Body of pancreas (tissue), 4 donors: ENCODE measurements at regions not wholly inside any gene's neighbourhood (a gene's known extent, or its start where the extent isn't known, plus 50 kb on each side); places are given as distances from the start of the nearest gene placed in this dataset.

Experiments used
- ATAC-seq: fragments of 150-250 bp; one replicate; pipeline ENCODE4 v1.9.1; 2016
- DNase-seq, 4 donors: peaks; one replicate each; pipeline ENCODE4 v3.0.0-alpha.2; 2019
- H3K27ac ChIP-seq, 4 donors: fragments of 200-600 bp; sonication (generic); 1 replicate in 3 of 4; 2 replicates in 1 of 4; pipeline versions ENCODE4 v1.5.1 to v1.6.1; 2016 to 2019; ENCODE audit warnings: mild to moderate bottlenecking in 1 of 4, mixed read lengths in 1 of 4, moderate library complexity in 1 of 4
- H3K27me3 ChIP-seq, 2 donors: fragments of 200-600 bp; sonication (generic); one replicate each; pipeline ENCODE4 v1.6.0; 2016; ENCODE audit warnings: mild to moderate bottlenecking in 1 of 2
- H3K36me3 ChIP-seq, 2 donors: fragments of 200-600 bp; sonication (generic); replicated peaks in 1 of 2; 2 replicates each; pipeline ENCODE4 v1.5.1; 2016; ENCODE audit warnings: low read depth in 2 of 2; ENCODE audit not compliant: insufficient read depth in 1 of 2
- H3K4me1 ChIP-seq: fragments of 200-600 bp; sonication (generic); one replicate; pipeline ENCODE4 v1.6.0; 2016
- H3K4me3 ChIP-seq, 2 donors: fragments of 200-600 bp; sonication (generic); 1 replicate in 1 of 2; 2 replicates in 1 of 2; pipeline ENCODE4 v1.5.1; 2016 to 2019
- H3K9me3 ChIP-seq, 3 donors: fragments of 200-600 bp; sonication (generic); 1 replicate in 2 of 3; 2 replicates in 1 of 3; pipeline ENCODE4 v1.5.1; 2016
- POLR2A ChIP-seq, 3 donors: fragments of 450-650 bp; IDR thresholded peaks; one replicate each; pipeline ENCODE4 v1.6.1; 2016; ENCODE audit warnings: antibody characterized with exemption in 3 of 3, mild to moderate bottlenecking in 2 of 3
- WGBS, 2 donors: methylation state at CpG; one replicate each; pipeline ENCODE4 v1.1.5; 2017; 5-methylcytosine and 5-hydroxymethylcytosine counted together
- intact Hi-C: fragments of 100-400 bp; cut with DNase I; formaldehyde crosslinking; loops from one replicate; pipeline ENCODE4 v1.15.1; 2023
- TF ChIP-seq, protein P1 (sequence below), 7 experiments: fragments of 450-650 bp in 4 of 7; fragments of 200-600 bp in 3 of 7; sonication (generic) in 3 of 7; IDR thresholded peaks; one replicate each; pipeline ENCODE4 v1.5.1; 2016 to 2019; ENCODE audit warnings: antibody characterized with exemption in 7 of 7

DNA sequence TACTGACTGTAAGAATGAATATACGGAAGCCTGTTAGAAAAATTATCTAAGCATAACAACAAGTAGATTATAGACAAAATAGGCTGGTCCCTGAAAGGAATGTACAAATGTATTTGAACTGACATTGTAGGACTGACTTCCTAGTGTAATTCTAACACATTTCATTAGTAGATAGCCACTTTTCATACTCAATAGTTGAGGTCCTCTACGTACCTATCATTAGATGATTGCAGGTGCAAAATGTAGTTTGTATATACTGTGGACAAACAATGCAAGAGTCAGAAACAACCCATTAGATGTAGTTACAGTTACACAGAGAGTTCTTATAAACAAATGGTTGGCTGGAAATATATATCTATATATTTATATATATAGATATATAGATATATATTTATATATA is 402.3 kb upstream of the SLITRK6 start:
- ATAC-seq (no peak), DNase-seq (no peak)
- Histone ChIP-seq H3K4me1 (no peaks in the 10 kb centered on the region), H3K36me3 (no peaks in the 10 kb centered on the region), H3K4me3 (no peak overlapping the region), H3K9me3 (no peaks in the 10 kb centered on the region), H3K27ac (no peak overlapping the region), H3K27me3 (no peaks in the 10 kb centered on the region)
- WGBS, 2 donors: 27 to 30% methylated on average over 2 of the region's 2 CpGs
- intact Hi-C loops: no loop called here
- no peak for TF ChIP-seq POLR2A (IDR thresholded peaks at IDR 0.05)
- TF ChIP-seq, protein P1, sequence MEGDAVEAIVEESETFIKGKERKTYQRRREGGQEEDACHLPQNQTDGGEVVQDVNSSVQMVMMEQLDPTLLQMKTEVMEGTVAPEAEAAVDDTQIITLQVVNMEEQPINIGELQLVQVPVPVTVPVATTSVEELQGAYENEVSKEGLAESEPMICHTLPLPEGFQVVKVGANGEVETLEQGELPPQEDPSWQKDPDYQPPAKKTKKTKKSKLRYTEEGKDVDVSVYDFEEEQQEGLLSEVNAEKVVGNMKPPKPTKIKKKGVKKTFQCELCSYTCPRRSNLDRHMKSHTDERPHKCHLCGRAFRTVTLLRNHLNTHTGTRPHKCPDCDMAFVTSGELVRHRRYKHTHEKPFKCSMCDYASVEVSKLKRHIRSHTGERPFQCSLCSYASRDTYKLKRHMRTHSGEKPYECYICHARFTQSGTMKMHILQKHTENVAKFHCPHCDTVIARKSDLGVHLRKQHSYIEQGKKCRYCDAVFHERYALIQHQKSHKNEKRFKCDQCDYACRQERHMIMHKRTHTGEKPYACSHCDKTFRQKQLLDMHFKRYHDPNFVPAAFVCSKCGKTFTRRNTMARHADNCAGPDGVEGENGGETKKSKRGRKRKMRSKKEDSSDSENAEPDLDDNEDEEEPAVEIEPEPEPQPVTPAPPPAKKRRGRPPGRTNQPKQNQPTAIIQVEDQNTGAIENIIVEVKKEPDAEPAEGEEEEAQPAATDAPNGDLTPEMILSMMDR (IDR thresholded peaks at IDR 0.05): no peak

DNA sequence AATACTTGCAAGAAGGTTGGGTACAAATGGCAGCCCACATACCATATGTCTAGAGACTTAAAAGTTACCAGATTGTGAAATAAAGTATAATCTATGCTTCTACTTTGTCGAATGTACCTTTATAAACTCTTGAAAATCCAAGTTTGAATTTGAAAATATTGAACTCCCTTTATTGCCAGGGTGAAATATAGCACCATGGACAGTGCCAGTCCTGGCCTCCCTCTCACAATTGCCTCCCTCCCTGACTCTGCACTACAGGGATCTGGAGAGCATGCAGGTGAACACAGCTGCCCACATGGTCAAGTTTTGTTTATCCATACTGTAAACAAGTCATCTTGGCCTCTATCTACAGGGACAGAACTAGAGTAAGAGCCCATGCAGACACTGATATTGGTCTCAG is 394.1 kb upstream of the SLITRK6 start:
- TF ChIP-seq, protein P1 (IDR thresholded peaks at IDR 0.05): no peak
- TF ChIP-seq POLR2A (IDR thresholded peaks at IDR 0.05): no peak
- no peaks in the 10 kb centered on the region for H3K27me3 ChIP-seq
- no peak overlapping the region for H3K4me3 ChIP-seq
- ATAC-seq (no peak), DNase-seq (no peak)
- no peaks in the 10 kb centered on the region for H3K36me3 ChIP-seq
- no peaks in the 10 kb centered on the region for H3K4me1 ChIP-seq
- H3K9me3 ChIP-seq: no peaks in the 10 kb centered on the region
- intact Hi-C loops: no loop called here
- H3K27ac ChIP-seq: no peak overlapping the region
- WGBS, 2 donors: 23 to 44% methylated on average over 1 of the region's 1 CpG

DNA sequence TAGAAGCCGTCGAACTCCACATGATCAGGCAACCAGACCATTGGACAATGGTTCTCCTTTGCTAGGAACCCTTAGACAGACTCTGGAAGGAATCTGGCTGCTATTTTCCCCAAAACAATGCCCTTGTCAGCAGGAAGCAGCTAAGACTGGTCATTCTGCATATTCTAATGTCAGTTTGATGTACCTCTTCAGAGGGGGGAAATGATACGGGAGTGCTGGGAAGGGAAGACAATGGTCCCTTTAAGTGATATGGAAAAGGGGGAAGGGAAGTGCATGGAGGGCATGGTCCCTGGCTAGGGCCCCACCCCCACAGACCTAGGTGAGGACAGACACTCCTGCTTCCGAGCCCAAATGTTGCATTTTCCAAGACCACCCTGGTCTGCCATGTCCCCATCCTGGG is 389.0 kb upstream of the SLITRK6 start:
- DNase-seq: no peak
- intact Hi-C loops: no loop called here
- Histone ChIP-seq H3K4me3 (no peak overlapping the region), H3K36me3 (no peaks in the 10 kb centered on the region), H3K27me3 (no peaks in the 10 kb centered on the region), H3K27ac (no peak overlapping the region), H3K9me3 (no peaks in the 10 kb centered on the region), H3K4me1 (no peaks in the 10 kb centered on the region)
- 63 to 70% methylated on average over 4 of the region's 4 CpGs for WGBS, 2 donors
- ATAC-seq: no peak
- TF ChIP-seq, protein P1 (IDR thresholded peaks at IDR 0.05): no peak
- TF ChIP-seq POLR2A (IDR thresholded peaks at IDR 0.05): no peak

DNA sequence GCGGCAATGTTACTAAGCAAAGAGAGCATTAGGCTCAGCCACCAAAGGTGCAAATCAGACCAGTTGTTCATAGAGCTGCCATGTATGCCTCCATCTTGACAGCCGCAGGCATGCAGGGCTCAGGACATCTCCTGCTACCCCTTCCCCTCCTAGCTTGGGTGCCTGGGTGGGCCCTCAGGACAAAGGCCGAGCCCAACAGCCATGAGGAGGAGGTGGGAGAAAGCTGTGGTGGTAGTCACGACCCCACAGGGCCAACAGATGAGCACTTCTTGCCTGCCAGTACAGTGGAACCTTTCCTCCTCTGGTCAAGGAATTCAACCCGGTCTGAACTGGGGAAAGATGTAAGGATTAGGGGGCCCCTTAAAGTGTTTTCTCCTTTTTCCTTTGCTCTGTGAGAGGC is 386.4 kb upstream of the SLITRK6 start:
- no peak for ATAC-seq
- H3K36me3 ChIP-seq: no peaks in the 10 kb centered on the region
- no peak overlapping the region for H3K4me3 ChIP-seq
- DNase-seq: no peak
- intact Hi-C loops: no loop called here
- 47 to 54% methylated on average over 5 of the region's 5 CpGs for WGBS, 2 donors
- H3K27ac ChIP-seq: no peak overlapping the region
- H3K4me1 ChIP-seq: no peaks in the 10 kb centered on the region
- no peaks in the 10 kb centered on the region for H3K27me3 ChIP-seq
- H3K9me3 ChIP-seq: no peaks in the 10 kb centered on the region
- TF ChIP-seq, protein P1 (IDR thresholded peaks at IDR 0.05): no peak
- TF ChIP-seq POLR2A (IDR thresholded peaks at IDR 0.05): no peak

DNA sequence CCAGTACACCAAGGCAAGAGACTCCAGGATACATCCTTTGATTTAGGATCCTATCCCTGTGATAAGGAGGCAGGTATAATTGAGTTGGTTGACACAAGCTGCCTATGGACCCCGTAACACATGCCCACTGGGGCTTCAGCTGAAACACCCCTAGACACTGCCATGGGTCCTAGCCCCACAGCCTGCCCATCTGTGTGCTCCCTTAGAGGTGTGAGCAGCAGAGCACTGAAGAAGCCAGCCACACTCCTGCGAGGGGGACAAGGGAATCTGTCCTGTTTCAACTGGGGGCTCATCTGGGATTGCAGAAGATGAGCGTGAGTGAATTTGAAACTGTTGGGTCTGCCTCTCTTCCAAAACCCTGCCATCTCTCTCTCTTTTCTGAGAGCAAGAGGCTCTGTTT is 385.9 kb upstream of the SLITRK6 start:
- 71 to 81% methylated on average over 3 of the region's 3 CpGs for WGBS, 2 donors
- ATAC-seq (no peak), DNase-seq (no peak)
- no peak overlapping the region for H3K4me3 ChIP-seq
- H3K36me3 ChIP-seq: no peaks in the 10 kb centered on the region
- TF ChIP-seq POLR2A (IDR thresholded peaks at IDR 0.05): no peak
- TF ChIP-seq, protein P1 (IDR thresholded peaks at IDR 0.05): no peak
- intact Hi-C loops: no loop called here
- no peaks in the 10 kb centered on the region for H3K27me3 ChIP-seq
- no peaks in the 10 kb centered on the region for H3K4me1 ChIP-seq
- no peaks in the 10 kb centered on the region for H3K9me3 ChIP-seq
- H3K27ac ChIP-seq: no peak overlapping the region
